Esophagus muscularis mucosa (tissue), 4 donors: ENCODE measurements at regions not wholly inside any gene's neighbourhood (a gene's known extent, or its start where the extent isn't known, plus 50 kb on each side); places are given as distances from the start of the nearest gene placed in this dataset.

ENCODE experiments used
- EP300 ChIP-seq: sonication (generic); formaldehyde crosslinking; IDR thresholded peaks from one replicate; pipeline ENCODE4 v1.6.1; 2017; ENCODE audit warnings: antibody characterized with exemption
- POLR2A ChIP-seq: fragments of 450-650 bp; IDR thresholded peaks from one replicate; pipeline ENCODE4 v1.6.1; 2017; ENCODE audit warnings: antibody characterized with exemption, moderate library complexity, mild to moderate bottlenecking, low read depth
- POLR2AphosphoS5 ChIP-seq, 2 donors: sonication (generic); formaldehyde crosslinking; IDR thresholded peaks; one replicate each; pipeline ENCODE4 v1.6.1; 2017; ENCODE audit warnings: antibody characterized with exemption in 2 of 2
- TF ChIP-seq, protein P1 (sequence below), 3 experiments: fragments of 200-600 bp in 2 of 3; fragments of 450-650 bp in 1 of 3; sonication (generic) in 2 of 3; IDR thresholded peaks; one replicate each; pipeline ENCODE4 v1.5.1; 2017 to 2019; ENCODE audit warnings: antibody characterized with exemption in 3 of 3, mild to moderate bottlenecking in 2 of 3, moderate library complexity in 1 of 3

DNA sequence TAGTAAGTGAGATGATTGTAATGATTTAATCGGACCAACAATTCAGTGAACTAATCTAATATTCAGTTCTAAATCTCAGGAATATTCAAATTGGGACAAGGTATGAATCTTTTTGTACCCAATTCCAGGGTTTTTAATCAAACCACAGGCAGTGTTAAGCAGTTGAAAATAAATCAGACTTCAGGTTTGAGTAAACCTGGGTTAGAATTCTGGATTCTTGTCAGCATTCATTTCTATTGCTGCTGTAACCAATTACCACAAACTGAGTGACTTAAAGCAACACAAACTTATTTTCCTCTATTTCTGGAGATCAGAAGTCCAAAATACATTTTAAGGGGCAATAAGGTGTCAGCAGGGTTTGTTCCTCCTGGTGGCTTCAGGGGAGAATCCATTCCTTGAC lies 208.4 kb upstream of the ZPLD1 start:
- TF ChIP-seq, protein P1, sequence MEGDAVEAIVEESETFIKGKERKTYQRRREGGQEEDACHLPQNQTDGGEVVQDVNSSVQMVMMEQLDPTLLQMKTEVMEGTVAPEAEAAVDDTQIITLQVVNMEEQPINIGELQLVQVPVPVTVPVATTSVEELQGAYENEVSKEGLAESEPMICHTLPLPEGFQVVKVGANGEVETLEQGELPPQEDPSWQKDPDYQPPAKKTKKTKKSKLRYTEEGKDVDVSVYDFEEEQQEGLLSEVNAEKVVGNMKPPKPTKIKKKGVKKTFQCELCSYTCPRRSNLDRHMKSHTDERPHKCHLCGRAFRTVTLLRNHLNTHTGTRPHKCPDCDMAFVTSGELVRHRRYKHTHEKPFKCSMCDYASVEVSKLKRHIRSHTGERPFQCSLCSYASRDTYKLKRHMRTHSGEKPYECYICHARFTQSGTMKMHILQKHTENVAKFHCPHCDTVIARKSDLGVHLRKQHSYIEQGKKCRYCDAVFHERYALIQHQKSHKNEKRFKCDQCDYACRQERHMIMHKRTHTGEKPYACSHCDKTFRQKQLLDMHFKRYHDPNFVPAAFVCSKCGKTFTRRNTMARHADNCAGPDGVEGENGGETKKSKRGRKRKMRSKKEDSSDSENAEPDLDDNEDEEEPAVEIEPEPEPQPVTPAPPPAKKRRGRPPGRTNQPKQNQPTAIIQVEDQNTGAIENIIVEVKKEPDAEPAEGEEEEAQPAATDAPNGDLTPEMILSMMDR (IDR thresholded peaks at IDR 0.05), result no peak
- TF ChIP-seq POLR2A, result no peak
- TF ChIP-seq EP300, result no peak
- no peak for TF ChIP-seq POLR2AphosphoS5 (IDR thresholded peaks at IDR 0.05)
